ENCODE measurements at regions not wholly inside any gene's neighbourhood (a gene's known extent, or its start where the extent isn't known, plus 50 kb on each side); places are given as distances from the start of the nearest gene placed in this dataset.

GRCh38 chr4:4668355-4669210 lies 126.7 kb upstream of the STX18 start (continued):
- TF ChIP-seq ARID4B (CRISPR knock-in tag; IDR thresholded peaks at IDR 0.05) (no peak), SREBF2 (CRISPR knock-in tag; IDR thresholded peaks at IDR 0.05) (no peak), ELF2 (CRISPR knock-in tag; IDR thresholded peaks at IDR 0.05) (no peak), E2F4 (CRISPR knock-in tag; IDR thresholded peaks at IDR 0.05; ENCODE audit: low read depth) (no peak), MAX (CRISPR knock-in tag; IDR thresholded peaks at IDR 0.05) (no peak), RHOXF2B (CRISPR knock-in tag; conservative IDR thresholded peaks at IDR 0.05) (no peak), ZNF274 (IDR thresholded peaks at IDR 0.05; ENCODE audit: borderline replicate concordance, low read depth, low read length) (no peak), CBX1 (IDR thresholded peaks at IDR 0.05; ENCODE audit: low read depth) (0 out of 2 replicates have a peak, but pooled peaks have one; percentile 27), YBX1 (IDR thresholded peaks at IDR 0.05) (no peak), ZNF561 (CRISPR knock-in tag; conservative IDR thresholded peaks at IDR 0.05) (no peak), ZNF146 (CRISPR knock-in tag; IDR thresholded peaks at IDR 0.05; ENCODE audit: unreplicated experiment) (no peak), BRD4 (IDR thresholded peaks at IDR 0.05) (no peak), RBM22 (IDR thresholded peaks at IDR 0.05; ENCODE audit: low read depth, low read length, poor library complexity, severe bottlenecking) (no peak), STAT6 (CRISPR knock-in tag; IDR thresholded peaks at IDR 0.05) (no peak), RBM25 (IDR thresholded peaks at IDR 0.05; ENCODE audit: low read depth, low read length, severe bottlenecking) (peak; percentile 92), SRF (CRISPR knock-in tag; IDR thresholded peaks at IDR 0.05) (no peak), FOXM1 (IDR thresholded peaks at IDR 0.05; ENCODE audit: low read depth) (no peak), FOXM1 (CRISPR knock-in tag; IDR thresholded peaks at IDR 0.05; ENCODE audit: low read depth) (no peak), DLX4 (CRISPR knock-in tag; IDR thresholded peaks at IDR 0.05) (no peak)

All from K562 (cell line).